GM20000 (cell line): ENCODE measurements at regions not wholly inside any gene's neighbourhood (a gene's known extent, or its start where the extent isn't known, plus 50 kb on each side); places are given as distances from the start of the nearest gene placed in this dataset.
"Not testable (repeated sequence)": the region's sequence is repeated elsewhere in the genome, so short reads cannot be mapped to it uniquely, and the experiment has no call there.

Experiments used
- DNase-seq: peaks from one replicate; pipeline ENCODE4 v3.0.0; 2012; ENCODE audit warnings: low spot score
- CTCF ChIP-seq: IDR thresholded peaks from 2 replicates; pipeline ENCODE4 v1.5.1; 2012; ENCODE audit warnings: mild to moderate bottlenecking, control low read depth; ENCODE audit errors: extremely low read depth, missing control alignments

- no peak for TF ChIP-seq CTCF
- no peak for DNase-seq
These were observed 110.1 kb upstream of the ZNF746 start for GRCh38 chr7:149607683-149608082.

GRCh38 chr7:149606826-149607225 is 109.2 kb upstream of the ZNF746 start:
- no peak for DNase-seq
- TF ChIP-seq CTCF, result no peak

GRCh38 chr7:149605696-149606095 is 108.1 kb upstream of the ZNF746 start:
- no peak for TF ChIP-seq CTCF
- no peak for DNase-seq

- TF ChIP-seq CTCF, result no peak
- no peak for DNase-seq
These were observed 106.9 kb upstream of the ZNF746 start for GRCh38 chr7:149604521-149604920.

GRCh38 chr7:149600669-149601330 is 103.2 kb upstream of the ZNF746 start:
- peak; percentile 57 for DNase-seq

- no peak for TF ChIP-seq CTCF
- peak; percentile 48 for DNase-seq
These were observed 102.1 kb upstream of the ZNF746 start for GRCh38 chr7:149599636-149600206.

GRCh38 chr7:149598721-149599308 is 101.2 kb upstream of the ZNF746 start:
- peak; percentile 48 for DNase-seq
- no peak for TF ChIP-seq CTCF

GRCh38 chr7:149597789-149598188 is 100.2 kb upstream of the ZNF746 start:
- not testable (repeated sequence) for DNase-seq
